GM21717 (cell line): ENCODE measurements at regions not wholly inside any gene's neighbourhood (a gene's known extent, or its start where the extent isn't known, plus 50 kb on each side); places are given as distances from the start of the nearest gene placed in this dataset.

Experiments
- ATAC-seq: cut with Tn5 transposase; IDR thresholded peaks from one replicate; pipeline ENCODE4 v1.9.1; 2021; ENCODE audit warnings: mild to moderate bottlenecking, moderate library complexity; ENCODE audit not compliant: unreplicated experiment

GRCh38 chr17:70629902-70630301, 460.6 kb downstream of the KCNJ2 start:
- ATAC-seq: no peak

- ATAC-seq: no peak
Observed at GRCh38 chr17:70636517-70637133, 467.3 kb downstream of the KCNJ2 start.

GRCh38 chr17:70642059-70642458, 472.7 kb downstream of the KCNJ2 start:
- ATAC-seq: no peak

GRCh38 chr17:70644096-70644495, 474.8 kb downstream of the KCNJ2 start:
- no peak for ATAC-seq

GRCh38 chr17:70646673-70647072, 477.3 kb downstream of the KCNJ2 start:
- no peak for ATAC-seq

- no peak for ATAC-seq
Observed at GRCh38 chr17:70648166-70648565, 478.8 kb downstream of the KCNJ2 start.

- ATAC-seq: no peak
Observed at GRCh38 chr17:70653850-70654249, 484.5 kb downstream of the KCNJ2 start.

GRCh38 chr17:70654706-70655105, 485.4 kb downstream of the KCNJ2 start:
- no peak for ATAC-seq

GRCh38 chr17:70655176-70655958, 486.0 kb downstream of the KCNJ2 start:
- no peak for ATAC-seq

- no peak for ATAC-seq
Observed at GRCh38 chr17:70658317-70658716, 489.0 kb downstream of the KCNJ2 start.

GRCh38 chr17:70658840-70659239, 489.5 kb downstream of the KCNJ2 start:
- ATAC-seq: no peak

- ATAC-seq: no peak
Observed at GRCh38 chr17:70661342-70662222, 492.2 kb downstream of the KCNJ2 start.

GRCh38 chr17:70668276-70668937, 499.1 kb downstream of the KCNJ2 start:
- no peak for ATAC-seq

- ATAC-seq: no peak
Observed at GRCh38 chr17:70668938-70669778, 499.8 kb downstream of the KCNJ2 start.

GRCh38 chr17:70674061-70674460, 504.7 kb downstream of the KCNJ2 start:
- no peak for ATAC-seq

GRCh38 chr17:70675070-70675590, 505.8 kb downstream of the KCNJ2 start:
- no peak for ATAC-seq

- ATAC-seq: no peak
Observed at GRCh38 chr17:70677783-70678647, 508.7 kb downstream of the KCNJ2 start.

- ATAC-seq: no peak
Observed at GRCh38 chr17:70678889-70679288, 509.6 kb downstream of the KCNJ2 start.

GRCh38 chr17:70683936-70684335, 514.6 kb downstream of the KCNJ2 start:
- ATAC-seq: no peak
